Fibroblast of skin of abdomen (primary cell): ENCODE measurements at regions not wholly inside any gene's neighbourhood (a gene's known extent, or its start where the extent isn't known, plus 50 kb on each side); places are given as distances from the start of the nearest gene placed in this dataset.

Source experiments
- DNase-seq: peaks from one replicate; pipeline ENCODE4 v3.0.0-alpha.2; 2013

- peak; percentile 52 for DNase-seq
Measured at GRCh38 chrX:8971116-8971515, 62.8 kb downstream of the FAM9B start.

- peak; percentile 50 for DNase-seq
Measured at GRCh38 chrX:8969378-8969777, 64.5 kb downstream of the FAM9B start.

- DNase-seq, result no peak
Measured at GRCh38 chrX:8967461-8967860, 66.5 kb downstream of the FAM9B start.

- peak; percentile 2 for DNase-seq
Measured at GRCh38 chrX:8960957-8961468, 72.9 kb downstream of the FAM9B start.

GRCh38 chrX:8955511-8955910, 78.4 kb downstream of the FAM9B start:
- DNase-seq, result no peak

GRCh38 chrX:8946563-8946962, 87.4 kb downstream of the FAM9B start:
- DNase-seq, result peak; percentile 30

- DNase-seq, result no peak
Measured at GRCh38 chrX:8939322-8939721, 94.6 kb downstream of the FAM9B start.

- DNase-seq, result no peak
Measured at GRCh38 chrX:8927701-8928100, 106.2 kb downstream of the FAM9B start.

GRCh38 chrX:8927066-8927635, 106.8 kb downstream of the FAM9B start:
- DNase-seq, result no peak

GRCh38 chrX:8921615-8922014, 112.3 kb downstream of the FAM9B start:
- no peak for DNase-seq

- DNase-seq, result no peak
Measured at GRCh38 chrX:8919801-8920200, 114.1 kb downstream of the FAM9B start.

- DNase-seq, result no peak
Measured at GRCh38 chrX:8916697-8917096, 115.5 kb upstream of the FAM9A start.

- no peak for DNase-seq
Measured at GRCh38 chrX:8914681-8915080, 113.5 kb upstream of the FAM9A start.

- peak; percentile 51 for DNase-seq
Measured at GRCh38 chrX:8913655-8914409, 112.6 kb upstream of the FAM9A start.

- no peak for DNase-seq
Measured at GRCh38 chrX:8907688-8908087, 106.5 kb upstream of the FAM9A start.

- no peak for DNase-seq
Measured at GRCh38 chrX:8906299-8906938, 105.2 kb upstream of the FAM9A start.

- peak; percentile 3 for DNase-seq
Measured at GRCh38 chrX:8897259-8897658, 96.1 kb upstream of the FAM9A start.

GRCh38 chrX:8890794-8891193, 89.6 kb upstream of the FAM9A start:
- DNase-seq, result no peak

GRCh38 chrX:8887004-8887403, 85.8 kb upstream of the FAM9A start:
- no peak for DNase-seq

- peak; percentile 4 for DNase-seq
Measured at GRCh38 chrX:8879750-8880149, 78.6 kb upstream of the FAM9A start.

GRCh38 chrX:8873956-8874355, 72.8 kb upstream of the FAM9A start:
- no peak for DNase-seq

- no peak for DNase-seq
Measured at GRCh38 chrX:8873102-8873501, 71.9 kb upstream of the FAM9A start.

GRCh38 chrX:8870411-8870810, 69.2 kb upstream of the FAM9A start:
- DNase-seq, result no peak

- no peak for DNase-seq
Measured at GRCh38 chrX:8869812-8870211, 68.6 kb upstream of the FAM9A start.
